Prostate gland (tissue), 2 donors: ENCODE measurements at regions not wholly inside any gene's neighbourhood (a gene's known extent, or its start where the extent isn't known, plus 50 kb on each side); places are given as distances from the start of the nearest gene placed in this dataset.

ENCODE experiments used
- DNase-seq: peaks from one replicate; pipeline ENCODE4 v3.0.0-alpha.2; 2019; ENCODE audit warnings: low spot score
- H3K27ac ChIP-seq, 2 donors: fragments of 200-600 bp; sonication (generic); 2 replicates each; pipeline ENCODE4 v1.5.1; 2017 to 2019
- H3K27me3 ChIP-seq: fragments of 200-600 bp; sonication (generic); replicated peaks from 2 replicates; pipeline ENCODE4 v1.5.1; 2019; ENCODE audit not compliant: insufficient read depth
- H3K36me3 ChIP-seq, 2 donors: fragments of 200-600 bp; sonication (generic); 1 replicate in 1 of 2; 2 replicates in 1 of 2; pipeline versions ENCODE4 v1.5.1 to v1.8.1; 2017 to 2019
- H3K4me1 ChIP-seq: fragments of 200-600 bp; sonication (generic); replicated peaks from 2 replicates; pipeline ENCODE4 v1.5.1; 2019
- H3K4me3 ChIP-seq, 2 donors: fragments of 200-600 bp; sonication (generic); 2 replicates each; pipeline ENCODE4 v1.5.1; 2017 to 2019
- H3K9me3 ChIP-seq: fragments of 200-600 bp; sonication (generic); 2 replicates; pipeline ENCODE4 v1.5.1; 2017
- POLR2A ChIP-seq: fragments of 450-650 bp; IDR thresholded peaks from one replicate; pipeline ENCODE4 v1.6.1; 2016; ENCODE audit warnings: antibody characterized with exemption, mild to moderate bottlenecking
- POLR2AphosphoS5 ChIP-seq: sonication (generic); formaldehyde crosslinking; IDR thresholded peaks from one replicate; pipeline ENCODE4 v1.6.1; 2017; ENCODE audit warnings: antibody characterized with exemption
- WGBS: methylation state at CpG from one replicate; pipeline ENCODE4 v1.1.5; 2018; 5-methylcytosine and 5-hydroxymethylcytosine counted together
- intact Hi-C: fragments of 100-400 bp; cut with DNase I; formaldehyde crosslinking; loops from one replicate; pipeline ENCODE4 v1.14.2; 2022
- TF ChIP-seq, protein P1 (sequence below), 4 experiments: fragments of 200-600 bp in 2 of 4; fragments of 450-650 bp in 2 of 4; sonication (generic) in 2 of 4; IDR thresholded peaks; 1 replicate in 3 of 4; 2 replicates in 1 of 4; pipeline ENCODE4 v1.5.1; 2016 to 2019; ENCODE audit warnings: antibody characterized with exemption in 4 of 4, mild to moderate bottlenecking in 2 of 4, moderate library complexity in 2 of 4

- Histone ChIP-seq H3K9me3 (no peaks in the 10 kb centered on the region), H3K4me3 (no peak overlapping the region), H3K27ac (no peak overlapping the region), H3K27me3 (no peaks in the 10 kb centered on the region), H3K36me3 (no peaks in the 10 kb centered on the region), H3K4me1 (no peaks in the 10 kb centered on the region)
- WGBS, result 96% methylated on average over 3 of the region's 3 CpGs
- intact Hi-C loops, result no loop called here
- TF ChIP-seq, protein P1, sequence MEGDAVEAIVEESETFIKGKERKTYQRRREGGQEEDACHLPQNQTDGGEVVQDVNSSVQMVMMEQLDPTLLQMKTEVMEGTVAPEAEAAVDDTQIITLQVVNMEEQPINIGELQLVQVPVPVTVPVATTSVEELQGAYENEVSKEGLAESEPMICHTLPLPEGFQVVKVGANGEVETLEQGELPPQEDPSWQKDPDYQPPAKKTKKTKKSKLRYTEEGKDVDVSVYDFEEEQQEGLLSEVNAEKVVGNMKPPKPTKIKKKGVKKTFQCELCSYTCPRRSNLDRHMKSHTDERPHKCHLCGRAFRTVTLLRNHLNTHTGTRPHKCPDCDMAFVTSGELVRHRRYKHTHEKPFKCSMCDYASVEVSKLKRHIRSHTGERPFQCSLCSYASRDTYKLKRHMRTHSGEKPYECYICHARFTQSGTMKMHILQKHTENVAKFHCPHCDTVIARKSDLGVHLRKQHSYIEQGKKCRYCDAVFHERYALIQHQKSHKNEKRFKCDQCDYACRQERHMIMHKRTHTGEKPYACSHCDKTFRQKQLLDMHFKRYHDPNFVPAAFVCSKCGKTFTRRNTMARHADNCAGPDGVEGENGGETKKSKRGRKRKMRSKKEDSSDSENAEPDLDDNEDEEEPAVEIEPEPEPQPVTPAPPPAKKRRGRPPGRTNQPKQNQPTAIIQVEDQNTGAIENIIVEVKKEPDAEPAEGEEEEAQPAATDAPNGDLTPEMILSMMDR (IDR thresholded peaks at IDR 0.05), result no peak
- TF ChIP-seq POLR2AphosphoS5 (no peak), POLR2A (no peak)
- no peak for DNase-seq
These were observed 278.5 kb upstream of the MARCKS start for GRCh38 chr6:113578691-113579090.

GRCh38 chr6:113584767-113585166 lies 272.4 kb upstream of the MARCKS start:
- TF ChIP-seq POLR2A, result no peak
- TF ChIP-seq POLR2AphosphoS5, result no peak
- TF ChIP-seq, protein P1 (IDR thresholded peaks at IDR 0.05), result no peak
- intact Hi-C loops, result no loop called here
- Histone ChIP-seq H3K4me3 (no peak overlapping the region), H3K27ac (no peak overlapping the region), H3K9me3 (no peaks in the 10 kb centered on the region), H3K36me3 (no peaks in the 10 kb centered on the region), H3K4me1 (no peaks in the 10 kb centered on the region), H3K27me3 (no peaks in the 10 kb centered on the region)
- 86% methylated on average over 4 of the region's 4 CpGs for WGBS
- DNase-seq, result no peak

DNA sequence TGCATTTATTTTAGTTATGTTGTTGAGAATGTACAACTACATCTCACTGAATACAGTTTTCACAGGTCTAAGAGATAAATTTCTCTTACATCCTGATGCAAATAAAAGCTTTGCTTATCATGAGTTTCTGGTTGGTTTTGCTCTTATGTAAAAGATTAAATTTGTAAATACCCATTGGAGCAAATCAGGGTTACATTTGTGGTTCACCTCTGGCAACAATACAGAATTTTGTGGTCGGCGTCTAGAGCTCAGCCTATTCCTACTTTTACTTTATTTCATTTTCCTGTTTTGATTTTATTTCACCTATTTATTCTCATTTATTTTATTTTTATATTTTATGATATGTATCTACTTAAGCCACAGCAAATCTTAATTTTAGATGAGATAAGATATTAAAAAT lies 271.9 kb upstream of the MARCKS start:
- no peak for DNase-seq
- H3K36me3 ChIP-seq, result no peaks in the 10 kb centered on the region
- intact Hi-C loops, result no loop called here
- H3K9me3 ChIP-seq, result no peaks in the 10 kb centered on the region
- no peaks in the 10 kb centered on the region for H3K4me1 ChIP-seq
- no peak overlapping the region for H3K27ac ChIP-seq
- H3K27me3 ChIP-seq, result no peaks in the 10 kb centered on the region
- WGBS, result 98% methylated on average over 2 of the region's 2 CpGs
- H3K4me3 ChIP-seq, result no peak overlapping the region
- TF ChIP-seq POLR2AphosphoS5 (no peak), POLR2A (no peak)
- TF ChIP-seq, protein P1 (IDR thresholded peaks at IDR 0.05), result no peak

GRCh38 chr6:113586413-113587077 lies 270.6 kb upstream of the MARCKS start:
- Histone ChIP-seq H3K4me1 (no peaks in the 10 kb centered on the region), H3K9me3 (no peaks in the 10 kb centered on the region), H3K36me3 (no peaks in the 10 kb centered on the region), H3K4me3 (no peak overlapping the region), H3K27me3 (no peaks in the 10 kb centered on the region), H3K27ac (no peak overlapping the region)
- TF ChIP-seq POLR2A (no peak), POLR2AphosphoS5 (no peak)
- TF ChIP-seq, protein P1 (IDR thresholded peaks at IDR 0.05), result no peak
- DNase-seq, result no peak
- WGBS, result 77% methylated on average over 2 of the region's 2 CpGs
- intact Hi-C loops, result no loop called here

- Histone ChIP-seq H3K9me3 (no peaks in the 10 kb centered on the region), H3K27me3 (no peaks in the 10 kb centered on the region), H3K36me3 (no peaks in the 10 kb centered on the region), H3K4me1 (no peaks in the 10 kb centered on the region), H3K4me3 (no peak overlapping the region), H3K27ac (no peak overlapping the region)
- intact Hi-C loops, result no loop called here
- TF ChIP-seq, protein P1 (IDR thresholded peaks at IDR 0.05), result no peak
- TF ChIP-seq POLR2AphosphoS5, result no peak
- no peak for TF ChIP-seq POLR2A
- no peak for DNase-seq
- 72% methylated on average over 6 of the region's 6 CpGs for WGBS
These were observed 270.0 kb upstream of the MARCKS start for GRCh38 chr6:113587078-113587699.
